IPS DF 4.7 (cell line): ENCODE measurements at regions not wholly inside any gene's neighbourhood (a gene's known extent, or its start where the extent isn't known, plus 50 kb on each side); places are given as distances from the start of the nearest gene placed in this dataset.

Source experiments
- DNase-seq: peaks from one replicate; pipeline ENCODE4 v3.0.0-alpha.2; 2013; ENCODE audit warnings: low spot score; ENCODE audit errors: extremely low read depth

DNA sequence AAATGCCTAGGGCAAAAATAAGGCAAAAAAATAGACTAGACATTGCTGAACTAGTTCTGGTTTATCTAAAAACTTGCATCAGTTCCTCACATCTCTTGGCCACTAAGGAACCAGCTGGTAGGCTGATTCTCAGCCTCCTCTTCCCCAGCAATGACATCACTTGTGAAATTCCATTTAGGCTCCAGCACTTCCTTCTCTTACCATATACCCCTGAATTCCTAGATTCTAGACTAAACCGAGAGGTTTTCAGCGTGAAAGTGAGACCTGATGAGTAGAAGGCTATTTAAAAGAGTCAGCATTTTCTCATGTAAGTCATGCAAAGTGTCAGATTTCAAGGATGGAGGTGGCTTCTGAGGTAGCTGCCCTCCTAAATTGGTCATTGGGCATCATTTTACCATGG, 247.1 kb upstream of the CDIN1 start:
- no peak for DNase-seq

DNA sequence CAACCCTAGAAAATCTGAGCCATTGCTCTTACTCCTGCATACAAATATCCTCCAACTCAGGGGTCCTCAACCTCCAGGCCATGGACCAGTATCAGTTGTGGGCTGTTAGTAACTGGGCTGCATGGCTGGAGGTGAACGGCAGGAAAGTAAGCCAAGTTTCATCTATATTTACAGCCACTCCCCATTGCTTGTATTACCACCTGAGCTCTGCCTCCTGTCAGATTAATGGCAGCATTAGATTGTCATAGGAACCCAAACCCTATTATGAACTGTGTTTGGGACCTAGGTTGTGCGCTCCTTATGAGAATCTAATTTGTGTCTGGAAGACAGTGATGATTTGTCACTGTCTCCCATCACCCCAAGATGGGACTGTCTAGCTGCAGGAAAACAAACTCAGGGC, 246.5 kb upstream of the CDIN1 start:
- no peak for DNase-seq

DNA sequence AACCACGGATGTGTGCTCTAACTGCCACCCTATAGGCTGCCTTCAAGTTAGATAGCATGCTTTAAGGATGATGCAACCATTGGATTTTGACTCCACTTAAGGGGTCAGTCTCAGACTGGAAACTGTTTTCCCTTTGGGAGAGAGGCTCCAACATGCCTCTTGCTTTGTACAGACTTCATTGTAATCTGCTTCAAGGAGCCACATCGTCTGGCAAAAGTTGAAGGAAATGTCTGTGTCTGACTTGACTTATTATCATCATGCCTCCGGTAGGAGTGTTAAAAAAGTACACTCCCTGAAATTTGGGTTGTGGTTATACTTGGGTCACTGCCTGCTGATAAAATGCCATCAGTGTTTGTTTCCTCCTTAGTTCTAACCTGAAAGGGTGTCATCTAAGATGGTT, 245.4 kb upstream of the CDIN1 start:
- no peak for DNase-seq

DNA sequence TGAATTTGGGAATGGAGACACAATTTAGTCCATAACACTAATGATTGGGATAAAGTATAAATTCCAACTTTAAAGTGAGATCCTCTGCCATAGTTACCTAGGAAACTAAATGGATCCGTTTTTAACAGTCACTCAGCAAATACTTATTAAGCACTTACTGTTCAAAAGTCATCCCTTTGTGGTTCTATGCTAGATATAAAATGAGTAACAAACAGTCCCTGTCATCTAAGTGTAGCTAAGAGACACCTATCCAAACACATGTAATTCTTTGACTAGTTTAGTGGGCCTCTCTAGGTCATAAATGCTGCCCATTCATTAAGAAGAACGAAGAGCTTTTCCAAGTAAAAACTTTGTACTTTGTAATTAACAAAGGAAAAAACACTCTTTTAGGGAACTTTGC, 244.2 kb upstream of the CDIN1 start:
- DNase-seq, result no peak

GRCh38 chr15:36335659-36336058, 243.8 kb upstream of the CDIN1 start:
- no peak for DNase-seq

GRCh38 chr15:36344887-36345286, 234.5 kb upstream of the CDIN1 start:
- no peak for DNase-seq

GRCh38 chr15:36347272-36347858, 232.1 kb upstream of the CDIN1 start:
- no peak for DNase-seq

GRCh38 chr15:36356466-36356865, 223.0 kb upstream of the CDIN1 start:
- DNase-seq, result no peak

DNA sequence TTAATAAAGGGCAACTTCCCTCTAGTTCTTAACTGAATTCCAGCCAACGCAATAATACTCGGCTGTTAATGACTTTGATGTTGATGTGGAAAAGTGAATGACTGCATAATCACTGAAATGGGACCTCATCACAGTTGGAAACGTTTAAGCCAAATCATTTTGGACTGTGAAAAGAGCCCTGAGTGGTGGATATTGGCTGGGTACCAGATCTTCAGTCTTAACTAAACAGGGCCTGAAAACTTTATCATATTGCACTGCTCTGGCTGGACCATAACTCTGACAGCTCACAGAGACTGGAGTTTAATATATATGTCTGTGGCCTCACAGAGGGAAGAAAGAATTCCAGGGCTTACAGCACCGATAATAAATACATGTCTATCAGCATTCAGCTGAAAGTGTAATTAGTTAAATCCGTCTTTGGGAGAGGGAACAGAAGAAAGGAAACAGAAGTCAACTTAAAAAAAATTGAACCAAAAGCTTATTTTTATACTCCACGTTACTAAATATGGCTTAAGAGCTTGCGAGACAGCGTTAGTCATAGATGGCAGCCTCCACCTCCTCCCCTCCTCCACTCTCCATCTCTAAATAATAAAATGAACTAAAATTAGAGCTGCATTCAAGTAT, 222.3 kb upstream of the CDIN1 start:
- DNase-seq, result no peak

GRCh38 chr15:36358094-36358493, 221.3 kb upstream of the CDIN1 start:
- no peak for DNase-seq

DNA sequence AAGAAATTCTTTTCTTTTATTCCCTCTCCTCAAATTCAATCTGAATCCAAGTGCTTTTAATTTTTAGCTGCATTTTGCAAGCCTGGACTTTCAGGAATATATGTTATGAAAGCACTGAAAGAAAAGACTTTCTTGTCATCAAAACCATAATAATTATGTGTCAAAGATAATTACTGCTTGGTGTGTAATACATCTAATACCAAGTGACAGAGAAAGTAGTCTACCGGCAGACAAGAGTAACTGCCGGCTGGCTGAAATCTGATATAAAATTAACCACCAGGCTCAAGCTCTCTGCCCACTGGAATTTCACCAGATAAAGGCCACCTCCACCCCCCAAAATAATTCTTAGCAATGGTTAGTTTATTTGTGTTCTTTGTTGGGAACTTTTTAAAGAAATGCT, 220.9 kb upstream of the CDIN1 start:
- no peak for DNase-seq

- no peak for DNase-seq
Measured at GRCh38 chr15:36359286-36359685, 220.1 kb upstream of the CDIN1 start.

DNA sequence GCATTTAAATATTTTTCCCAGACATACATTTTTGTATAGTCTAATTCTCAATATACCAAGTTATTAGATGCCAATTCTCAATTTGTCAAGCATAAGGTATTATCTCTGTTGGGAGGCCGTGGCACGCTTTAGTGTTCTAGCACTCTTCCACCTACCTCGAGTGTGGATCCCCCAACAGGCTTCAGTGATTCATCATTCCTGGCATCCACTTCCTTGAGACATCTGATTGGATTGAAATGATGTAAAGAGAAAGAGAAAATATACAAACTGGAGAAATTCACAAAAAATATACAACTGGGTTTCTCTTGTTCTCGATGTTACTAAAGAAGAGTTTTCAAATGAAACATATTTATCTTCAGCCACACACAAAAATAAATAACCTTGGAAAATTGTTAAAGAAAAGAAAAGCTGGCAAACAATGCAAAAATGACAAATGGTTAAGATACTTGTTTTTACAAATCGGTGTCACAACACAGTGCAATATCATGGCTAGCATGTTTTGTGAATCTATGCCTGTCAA, 218.0 kb upstream of the CDIN1 start:
- no peak for DNase-seq

DNA sequence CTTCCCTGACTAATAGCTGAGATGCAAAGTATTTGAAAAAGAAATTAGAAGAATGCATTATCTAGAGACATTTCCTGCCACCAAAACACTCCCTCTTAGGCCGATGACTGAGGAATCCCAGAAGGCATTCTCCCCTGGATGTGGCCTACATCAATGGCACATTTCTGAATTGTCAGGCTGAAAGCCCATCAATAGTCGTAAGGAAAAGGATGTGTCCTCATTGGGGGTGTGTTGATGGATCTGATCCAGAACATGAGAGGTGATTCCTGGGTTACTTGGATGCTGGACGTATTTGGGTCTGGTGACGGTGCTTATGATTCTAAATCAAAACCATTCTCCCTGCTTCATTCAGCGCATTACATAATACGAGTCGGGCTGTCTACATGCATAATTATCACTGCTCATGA, 216.9 kb upstream of the CDIN1 start:
- no peak for DNase-seq

DNA sequence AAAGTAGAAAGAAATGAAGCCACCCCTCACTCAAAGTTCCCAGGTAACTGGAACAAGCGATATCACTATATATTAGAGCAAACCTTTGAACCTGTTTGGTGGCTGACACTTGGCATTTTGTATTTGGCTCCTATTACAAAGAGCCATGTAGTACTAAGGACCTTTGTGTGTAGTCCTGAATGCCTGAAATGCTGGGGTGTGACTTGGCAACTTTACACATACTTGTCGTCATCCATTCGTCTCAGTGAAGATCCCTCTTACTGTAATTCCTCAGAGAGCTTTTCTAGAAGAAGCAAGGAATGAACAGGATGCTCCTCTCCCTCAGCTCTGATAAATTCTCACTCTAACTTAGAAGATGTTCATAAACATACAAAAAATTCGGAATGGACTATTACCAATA, 216.1 kb upstream of the CDIN1 start:
- DNase-seq, result no peak

DNA sequence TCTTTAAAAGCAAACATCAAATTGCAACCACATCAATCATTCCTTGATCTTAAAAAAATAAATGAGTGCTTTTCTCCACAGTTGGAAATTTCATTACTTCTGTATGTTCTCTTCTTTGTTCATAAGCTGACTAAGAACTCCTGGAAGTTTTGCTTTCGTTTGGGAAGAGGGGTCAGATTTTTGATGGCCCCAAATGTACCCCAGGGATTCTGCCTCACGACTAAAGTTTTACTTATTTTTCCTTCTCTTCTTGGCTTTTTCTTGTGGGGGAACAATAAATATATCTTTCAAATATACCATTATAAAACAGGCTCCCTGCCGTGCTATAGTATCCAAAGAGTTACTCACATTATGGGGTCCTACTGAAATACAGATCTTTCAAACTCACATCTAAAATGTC, 215.0 kb upstream of the CDIN1 start:
- DNase-seq, result no peak

- no peak for DNase-seq
Measured at GRCh38 chr15:36365963-36366362, 213.5 kb upstream of the CDIN1 start.

GRCh38 chr15:36370051-36370730, 209.2 kb upstream of the CDIN1 start:
- no peak for DNase-seq

GRCh38 chr15:36370731-36371112, 208.7 kb upstream of the CDIN1 start:
- DNase-seq, result no peak

DNA sequence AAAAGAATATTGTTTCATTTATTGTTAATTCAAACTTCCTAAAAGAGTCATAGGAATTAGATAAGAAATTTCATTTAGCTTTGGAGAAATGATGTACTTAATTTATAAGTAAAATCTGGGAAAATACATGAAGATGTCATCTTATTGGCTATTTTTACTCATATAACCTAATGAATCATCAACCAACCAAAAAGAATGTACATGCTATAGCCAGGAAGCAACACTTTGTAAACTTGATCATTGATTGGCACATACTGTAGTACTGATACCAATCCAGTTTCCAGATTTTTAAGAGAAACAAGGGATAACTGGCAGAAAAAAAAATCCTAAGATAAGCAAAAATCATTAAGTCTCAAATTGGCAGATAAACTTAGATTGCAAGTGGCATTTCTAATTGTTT, 207.9 kb upstream of the CDIN1 start:
- no peak for DNase-seq

DNA sequence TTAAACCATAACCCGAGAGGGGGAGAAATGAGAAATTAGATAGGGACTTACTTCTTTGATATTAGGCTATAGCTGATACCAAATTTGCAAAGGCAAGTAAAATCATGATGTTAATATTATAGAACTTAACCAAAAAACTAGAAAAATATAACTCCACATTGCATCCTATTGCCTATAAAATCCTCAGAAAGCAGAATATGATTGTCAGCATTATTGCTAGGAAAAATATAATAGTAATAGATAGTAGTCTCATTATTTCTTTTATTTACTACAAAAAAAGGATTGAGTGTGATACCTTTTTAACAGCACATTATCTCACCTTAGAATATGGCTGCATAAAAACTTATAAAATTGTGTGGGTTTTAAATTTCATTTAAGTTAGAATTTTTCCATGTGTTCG, 206.5 kb upstream of the CDIN1 start:
- DNase-seq, result no peak

GRCh38 chr15:36373550-36373949, 205.9 kb upstream of the CDIN1 start:
- no peak for DNase-seq

DNA sequence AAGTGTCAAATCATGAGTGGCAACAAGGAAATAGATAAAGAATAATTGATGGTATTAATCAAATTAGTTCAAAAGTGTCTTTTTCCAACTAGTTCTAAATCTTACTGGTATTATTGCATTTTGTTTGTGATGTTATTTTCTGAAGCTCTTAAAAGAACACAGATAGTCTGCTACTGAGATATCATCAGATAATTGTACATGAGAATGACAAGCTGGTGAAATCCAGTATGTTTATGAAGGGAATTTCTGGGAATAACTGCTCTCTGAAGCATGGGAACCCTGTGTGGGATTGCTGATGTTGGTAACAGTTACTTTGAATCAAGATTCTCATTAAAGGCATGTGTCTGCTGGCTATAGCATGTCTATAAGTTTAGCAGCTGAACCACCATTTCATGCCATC, 190.3 kb upstream of the CDIN1 start:
- DNase-seq, result no peak
